ENCODE measurements at regions not wholly inside any gene's neighbourhood (a gene's known extent, or its start where the extent isn't known, plus 50 kb on each side); places are given as distances from the start of the nearest gene placed in this dataset.

DNA sequence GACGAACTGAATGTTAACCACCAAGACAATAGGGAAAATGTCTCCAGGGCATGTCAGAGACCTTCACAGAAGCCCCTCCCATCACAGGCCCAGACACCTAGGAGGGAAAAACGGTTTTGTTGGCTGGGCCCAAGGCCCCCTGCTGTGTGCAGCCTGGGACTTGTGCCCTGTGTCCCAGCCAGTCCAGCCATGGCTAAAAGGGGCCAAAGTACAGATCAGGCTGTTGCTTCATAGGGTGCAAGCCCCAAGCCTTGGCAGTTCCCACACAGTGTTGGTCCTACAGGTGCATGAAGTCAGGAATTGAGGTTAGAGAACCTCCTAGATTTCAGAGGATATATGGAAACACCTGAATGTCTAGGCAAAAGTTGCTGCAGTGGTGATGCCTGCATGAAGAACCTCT lies 428.7 kb downstream of the SUCLA2 start:
- TF ChIP-seq, protein P1, sequence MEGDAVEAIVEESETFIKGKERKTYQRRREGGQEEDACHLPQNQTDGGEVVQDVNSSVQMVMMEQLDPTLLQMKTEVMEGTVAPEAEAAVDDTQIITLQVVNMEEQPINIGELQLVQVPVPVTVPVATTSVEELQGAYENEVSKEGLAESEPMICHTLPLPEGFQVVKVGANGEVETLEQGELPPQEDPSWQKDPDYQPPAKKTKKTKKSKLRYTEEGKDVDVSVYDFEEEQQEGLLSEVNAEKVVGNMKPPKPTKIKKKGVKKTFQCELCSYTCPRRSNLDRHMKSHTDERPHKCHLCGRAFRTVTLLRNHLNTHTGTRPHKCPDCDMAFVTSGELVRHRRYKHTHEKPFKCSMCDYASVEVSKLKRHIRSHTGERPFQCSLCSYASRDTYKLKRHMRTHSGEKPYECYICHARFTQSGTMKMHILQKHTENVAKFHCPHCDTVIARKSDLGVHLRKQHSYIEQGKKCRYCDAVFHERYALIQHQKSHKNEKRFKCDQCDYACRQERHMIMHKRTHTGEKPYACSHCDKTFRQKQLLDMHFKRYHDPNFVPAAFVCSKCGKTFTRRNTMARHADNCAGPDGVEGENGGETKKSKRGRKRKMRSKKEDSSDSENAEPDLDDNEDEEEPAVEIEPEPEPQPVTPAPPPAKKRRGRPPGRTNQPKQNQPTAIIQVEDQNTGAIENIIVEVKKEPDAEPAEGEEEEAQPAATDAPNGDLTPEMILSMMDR (IDR thresholded peaks at IDR 0.05): no peak
- TF ChIP-seq POLR2A (IDR thresholded peaks at IDR 0.05): no peak

Data from heart left ventricle (tissue), 13 donors.